Hepatocyte (in vitro differentiated cells): ENCODE measurements at regions not wholly inside any gene's neighbourhood (a gene's known extent, or its start where the extent isn't known, plus 50 kb on each side); places are given as distances from the start of the nearest gene placed in this dataset.

ENCODE experiments used
- CTCF ChIP-seq: fragments of 200-600 bp; sonication (generic); IDR thresholded peaks from 2 replicates; pipeline ENCODE4 v1.5.1; 2016; ENCODE audit warnings: antibody characterized with exemption, mild to moderate bottlenecking; ENCODE audit not compliant: poor library complexity
- EZH2 ChIP-seq: fragments of 200-600 bp; sonication (generic); IDR thresholded peaks from 2 replicates; pipeline ENCODE4 v1.6.1; 2016; ENCODE audit warnings: antibody characterized with exemption, mild to moderate bottlenecking, borderline replicate concordance

GRCh38 chr4:23697001-23697528 is 192.8 kb downstream of the PPARGC1A start:
- TF ChIP-seq EZH2 = no peak
- no peak for TF ChIP-seq CTCF
